Endothelial cell of umbilical vein (primary cell): ENCODE measurements at regions not wholly inside any gene's neighbourhood (a gene's known extent, or its start where the extent isn't known, plus 50 kb on each side); places are given as distances from the start of the nearest gene placed in this dataset.

Source experiments
- BruUV-seq: library from RNA; stranded (reverse); fragments of 400-500 nt; replicated peaks from 2 replicates; lab custom pipeline; 2021; lab: Mats Ljungman, UMichigan
- CTCF ChIA-PET: fragments of 300-600, 350-600 bp; sonication (Branson Sonifier 250); formaldehyde crosslinking; loops from one replicate; lab custom pipeline; 2021; ENCODE audit warnings: antibody characterized with exemption, inconsistent platforms; lab: Charles Lee
- POLR2A ChIA-PET: fragments of 300-600, 350-600 bp; sonication (Branson Sonifier 250); formaldehyde crosslinking; loops from one replicate; lab custom pipeline; 2021; ENCODE audit warnings: antibody characterized with exemption, inconsistent platforms; lab: Charles Lee
- DNase-seq: peaks from one replicate; pipeline ENCODE4 v3.0.0-alpha.2; 2011; ENCODE audit warnings: low read depth, low spot score
- FAIRE-seq: peaks from 2 replicates; lab custom pipeline; 2011; peaks lifted over from hg19 to GRCh38; lab: Jason Lieb, UNC
- H2AFZ ChIP-seq: 2 replicates; pipeline ENCODE4 v1.6.0; 2012; ENCODE audit warnings: low read depth, low read length, control low read depth, inconsistent platforms
- H3K27ac ChIP-seq: 2 replicates; pipeline ENCODE4 v1.5.1; 2011; ENCODE audit warnings: low read depth, mild to moderate bottlenecking, control low read depth, low read length, moderate library complexity; ENCODE audit not compliant: insufficient read depth
- H3K27me3 ChIP-seq, 2 experiments: 2 replicates each; pipeline versions ENCODE4 v1.6.0 to v1.6.1; 2011; ENCODE audit warnings: low read length in 2 of 2, mixed read lengths in 1 of 2; ENCODE audit not compliant: control insufficient read depth in 2 of 2, insufficient read depth in 2 of 2
- H3K36me3 ChIP-seq, 2 experiments: 2 replicates in 1 of 2; 3 replicates in 1 of 2; pipeline ENCODE4 v1.5.1; 2011; ENCODE audit warnings: low read length in 2 of 2, mild to moderate bottlenecking in 1 of 2, moderate library complexity in 1 of 2; ENCODE audit not compliant: control insufficient read depth in 2 of 2, insufficient read depth in 2 of 2; ENCODE audit errors: extremely low read depth in 1 of 2
- H3K4me1 ChIP-seq: 3 replicates; pipeline ENCODE4 v1.5.1; 2011; ENCODE audit warnings: mild to moderate bottlenecking, low read length; ENCODE audit not compliant: control insufficient read depth, insufficient read depth; ENCODE audit errors: extremely low read depth
- H3K4me2 ChIP-seq: 2 replicates; pipeline ENCODE4 v1.6.1; 2011; ENCODE audit warnings: low read length, control low read depth, mixed read lengths; ENCODE audit not compliant: insufficient read depth
- H3K4me3 ChIP-seq, 3 experiments: fragments of 200-600 bp in 1 of 3; sonication (generic), shearing (Covaris generic) in 1 of 3; replicated peaks in 1 of 3; 2 replicates each; pipeline ENCODE4 v1.5.1; 2011 to 2016; ENCODE audit warnings: control low read depth in 3 of 3, low read length in 3 of 3, mild to moderate bottlenecking in 2 of 3, inconsistent platforms in 1 of 3, low read depth in 1 of 3, moderate library complexity in 1 of 3; ENCODE audit not compliant: insufficient read depth in 1 of 3
- H3K79me2 ChIP-seq: 2 replicates; pipeline ENCODE4 v1.6.0; 2012; ENCODE audit warnings: low read length, inconsistent platforms; ENCODE audit not compliant: control insufficient read depth, insufficient read depth
- H3K9ac ChIP-seq: replicated peaks from 2 replicates; pipeline ENCODE3; 2011; ENCODE audit warnings: low read length, control low read depth; ENCODE audit not compliant: insufficient read depth; ENCODE audit errors: extremely low read depth
- H3K9me1 ChIP-seq: replicated peaks from 3 replicates; pipeline ENCODE4 v1.6.0; 2011; ENCODE audit warnings: mild to moderate bottlenecking, low read length; ENCODE audit not compliant: control insufficient read depth, insufficient read depth; ENCODE audit errors: extremely low read depth
- H3K9me3 ChIP-seq: replicated peaks from 2 replicates; pipeline ENCODE4 v1.5.1; 2012; ENCODE audit warnings: low read length, inconsistent platforms; ENCODE audit not compliant: control insufficient read depth, insufficient read depth
- H4K20me1 ChIP-seq: replicated peaks from 2 replicates; pipeline ENCODE3; 2011; ENCODE audit warnings: mild to moderate bottlenecking, low read length; ENCODE audit not compliant: control insufficient read depth, insufficient read depth; ENCODE audit errors: extremely low read depth
- CTCF ChIP-seq, 2 donors: IDR thresholded peaks; 1 replicate in 1 of 2; 2 replicates in 1 of 2; pipeline ENCODE4 v1.5.1; 2011; ENCODE audit warnings: low read length in 2 of 2, mild to moderate bottlenecking in 2 of 2, moderate library complexity in 2 of 2, control low read depth in 1 of 2, inconsistent platforms in 1 of 2, low read depth in 1 of 2; ENCODE audit not compliant: insufficient read depth in 1 of 2; ENCODE audit errors: extremely low read depth in 1 of 2
- EZH2 ChIP-seq: IDR thresholded peaks from 2 replicates; pipeline ENCODE4 v1.6.1; 2012; ENCODE audit warnings: borderline replicate concordance, low read depth, mild to moderate bottlenecking, moderate library complexity, low read length, inconsistent platforms; ENCODE audit not compliant: severe bottlenecking
- FOS ChIP-seq: IDR thresholded peaks from 2 replicates; pipeline ENCODE4 v1.6.1; 2011; ENCODE audit warnings: mild to moderate bottlenecking, low read length, moderate library complexity, borderline replicate concordance; ENCODE audit not compliant: insufficient read depth
- GATA2 ChIP-seq: IDR thresholded peaks from 2 replicates; pipeline ENCODE4 v1.7.0; 2011; ENCODE audit warnings: low read depth, mild to moderate bottlenecking, moderate library complexity, mixed read lengths, low read length; ENCODE audit not compliant: insufficient read length, insufficient read depth
- JUN ChIP-seq: IDR thresholded peaks from 2 replicates; pipeline ENCODE4 v1.6.1; 2011; ENCODE audit warnings: borderline replicate concordance, low read depth; ENCODE audit not compliant: insufficient read length, insufficient read depth
- MAX ChIP-seq: IDR thresholded peaks from 2 replicates; pipeline ENCODE4 v1.6.1; 2011; ENCODE audit not compliant: insufficient read depth, insufficient read length
- MYC ChIP-seq: IDR thresholded peaks from one replicate; pipeline ENCODE4 v1.6.1; 2011; ENCODE audit warnings: mild to moderate bottlenecking, low read depth, low read length
- POLR2A ChIP-seq: IDR thresholded peaks from 2 replicates; pipeline ENCODE4 v1.6.1; 2012; ENCODE audit warnings: low read depth, mild to moderate bottlenecking, control low read depth, low read length
- POLR2AphosphoS5 ChIP-seq: IDR thresholded peaks from 2 replicates; pipeline ENCODE4 v1.6.1; 2012; ENCODE audit warnings: low read depth, mild to moderate bottlenecking, control low read depth, low read length, moderate library complexity; ENCODE audit not compliant: insufficient read depth
- dilution Hi-C: fragments of 300-500 bp; cut with MboI; formaldehyde crosslinking; loops from one replicate; pipeline ENCODE4 v1.15.0; 2019; ENCODE audit warnings: low sequenced_read_pairs; ENCODE audit not compliant: extremely low pct_ligation_motif_present
- intact Hi-C: fragments of 100-400 bp; cut with micrococcal nuclease; formaldehyde crosslinking; loops from one replicate; pipeline ENCODE4 v1.10.0; 2022

- Histone ChIP-seq H3K4me3 (no peak overlapping the region), H3K4me2 (no peak overlapping the region), H3K9ac (no peak overlapping the region), H2AFZ (no peak overlapping the region), H3K79me2 (no peaks in the 10 kb centered on the region), H4K20me1 (no peaks in the 10 kb centered on the region), H3K4me1 (no peaks in the 10 kb centered on the region), H3K27me3 (no peaks in the 10 kb centered on the region), H3K9me3 (no peaks in the 10 kb centered on the region), H3K9me1 (no peaks in the 10 kb centered on the region), H3K27ac (no peak overlapping the region), H3K36me3 (no peaks in the 10 kb centered on the region)
- TF ChIP-seq GATA2 = no peak
- no peak for TF ChIP-seq MYC
- TF ChIP-seq MAX = no peak
- TF ChIP-seq JUN = no peak
- TF ChIP-seq FOS = no peak
- TF ChIP-seq EZH2 = no peak
- no peak for TF ChIP-seq CTCF (IDR thresholded peaks at IDR 0.05; ENCODE audit: extremely low read depth in 1 of 2, insufficient read depth in 1 of 2, low read depth in 1 of 2, low read length in 2 of 2)
- no peak for TF ChIP-seq POLR2AphosphoS5
- no peak for TF ChIP-seq POLR2A
- FAIRE-seq (no peak), DNase-seq (no peak)
- ChIA-PET CTCF (no interaction called here), POLR2A (no interaction called here)
- dilution Hi-C loops = no loop called here
- BruUV-seq = no TSS peak
- intact Hi-C loops = no loop called here
Measured at GRCh38 chr11:70636659-70637058, 238.3 kb downstream of the CTTN start.
